ENCODE measurements at regions not wholly inside any gene's neighbourhood (a gene's known extent, or its start where the extent isn't known, plus 50 kb on each side); places are given as distances from the start of the nearest gene placed in this dataset.

DNA sequence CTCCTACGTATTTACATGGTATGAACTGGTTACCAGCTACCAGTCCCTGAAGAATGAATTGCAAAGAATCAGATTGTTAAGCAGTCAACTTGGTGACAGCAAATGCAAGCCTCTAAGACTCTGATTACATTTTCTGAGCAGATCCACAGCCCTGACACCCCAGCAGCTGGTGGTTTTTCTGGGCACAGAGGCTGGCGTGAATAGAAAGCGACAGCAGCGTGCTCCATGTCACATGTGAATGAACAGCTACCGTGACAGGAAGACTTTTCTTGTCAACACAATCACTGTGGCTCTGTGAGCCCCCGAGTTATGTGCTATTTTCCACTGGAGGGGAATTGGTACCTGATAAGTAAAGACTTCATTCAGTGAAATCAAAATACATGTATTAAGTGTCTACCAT, 93.2 kb upstream of the CBLN2 start:
- peaks cover 7% of the 10 kb centered on the region for H3K9me3 Mint-ChIP-seq (ENCODE audit: low read depth)
- no peak overlapping the region for H3K27ac Mint-ChIP-seq

GRCh38 chr18:72636611-72637010, 92.5 kb upstream of the CBLN2 start:
- no peaks in the 10 kb centered on the region for H3K27me3 Mint-ChIP-seq
- DNase-seq = no peak
- no peak for ATAC-seq
- no peaks in the 10 kb centered on the region for H3K4me1 Mint-ChIP-seq
- no peak overlapping the region for H3K27ac Mint-ChIP-seq
- H3K9me3 Mint-ChIP-seq (ENCODE audit: low read depth) = peaks cover 7% of the 10 kb centered on the region
- no peaks in the 10 kb centered on the region for H3K36me3 Mint-ChIP-seq
- H3K4me3 Mint-ChIP-seq = no peak overlapping the region
- CTCF ChIA-PET = no interaction called here

More for the DNA sequence above, 93.2 kb upstream of the CBLN2 start:
- ATAC-seq (no peak), DNase-seq (no peak)
- Mint-ChIP-seq H3K4me1 (no peaks in the 10 kb centered on the region), H3K4me3 (no peak overlapping the region), H3K27me3 (no peaks in the 10 kb centered on the region), H3K36me3 (no peaks in the 10 kb centered on the region)
- CTCF ChIA-PET = no interaction called here

DNA sequence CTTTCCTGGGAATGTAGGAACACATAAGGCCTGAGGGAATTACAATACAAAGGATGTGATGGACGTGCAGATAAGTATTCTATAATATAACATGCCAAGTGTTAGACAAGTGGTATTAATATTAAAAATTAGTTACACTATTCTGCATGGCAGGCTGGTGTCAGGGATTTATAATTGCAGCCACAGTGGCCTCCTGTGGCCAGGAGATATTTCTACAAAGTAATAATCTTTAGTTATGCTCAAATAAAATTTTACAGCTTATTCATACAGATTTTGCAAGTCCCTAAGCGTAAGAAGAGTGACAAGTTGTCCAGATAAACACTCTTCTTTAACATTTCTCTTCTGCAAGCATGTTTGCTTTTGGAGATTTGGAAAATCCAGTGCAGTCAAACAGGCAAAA, 90.4 kb upstream of the CBLN2 start:
- Mint-ChIP-seq H3K36me3 (no peaks in the 10 kb centered on the region), H3K4me1 (no peaks in the 10 kb centered on the region), H3K27ac (no peak overlapping the region), H3K9me3 (ENCODE audit: low read depth) (peaks cover 7% of the 10 kb centered on the region), H3K27me3 (no peaks in the 10 kb centered on the region), H3K4me3 (no peak overlapping the region)
- ATAC-seq = no peak
- no peak for DNase-seq
- CTCF ChIA-PET = no interaction called here

DNA sequence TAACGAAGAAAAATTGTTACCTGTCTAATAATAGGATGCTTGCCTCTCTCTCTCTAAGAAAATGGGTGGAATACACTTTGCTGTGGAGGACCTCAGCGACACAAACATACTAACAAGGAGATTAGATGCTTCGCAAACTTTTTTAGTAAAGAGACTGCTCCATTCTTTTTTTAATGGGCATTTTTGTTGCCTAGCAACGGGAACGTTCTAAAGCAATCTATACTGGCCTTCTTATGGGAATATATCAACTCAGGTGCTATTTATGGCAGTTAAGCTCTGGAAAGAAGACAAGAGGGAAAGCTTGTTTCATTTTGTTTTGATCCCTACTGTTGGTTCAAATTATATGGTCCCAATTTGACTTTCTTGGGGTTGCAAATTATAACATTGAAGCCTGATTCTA, 86.8 kb upstream of the CBLN2 start:
- no peak overlapping the region for H3K27ac Mint-ChIP-seq
- no peaks in the 10 kb centered on the region for H3K36me3 Mint-ChIP-seq
- no peaks in the 10 kb centered on the region for H3K27me3 Mint-ChIP-seq
- no peak overlapping the region for H3K4me3 Mint-ChIP-seq
- H3K9me3 Mint-ChIP-seq (ENCODE audit: low read depth) = peaks cover 5% of the 10 kb centered on the region
- H3K4me1 Mint-ChIP-seq = no peaks in the 10 kb centered on the region
- CTCF ChIA-PET = interaction anchor here (0.7 kb wide), 1 partner anchor 9 kb away, joined by 3 read pairs; no protein-coding TSS in a partner anchor
- DNase-seq (no peak), ATAC-seq (no peak)

DNA sequence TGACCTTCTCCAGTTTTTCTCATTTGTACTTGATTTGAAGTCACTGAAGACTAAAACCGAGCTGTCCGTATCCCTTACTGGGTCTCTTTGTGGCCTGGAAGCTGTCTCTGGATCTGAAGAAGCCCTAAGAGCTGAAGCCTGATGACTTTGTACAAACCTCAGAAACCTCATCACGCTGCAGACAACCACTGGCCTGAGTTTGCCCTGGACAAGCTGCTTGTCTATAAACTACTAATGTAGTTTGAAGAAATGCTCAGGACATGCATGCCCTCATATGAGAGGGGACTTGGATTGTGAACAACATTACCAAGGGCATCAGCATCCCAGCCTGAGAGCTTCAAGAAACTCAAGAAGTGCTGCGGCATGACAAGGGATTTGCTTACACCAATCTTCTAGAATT, 79.3 kb upstream of the CBLN2 start:
- no peak for ATAC-seq

GRCh38 chr18:72613534-72613930, 69.4 kb upstream of the CBLN2 start:
- ATAC-seq (no peak), DNase-seq (no peak)
- Mint-ChIP-seq H3K9me3 (ENCODE audit: low read depth) (peaks cover 7% of the 10 kb centered on the region), H3K4me1 (no peaks in the 10 kb centered on the region), H3K36me3 (no peaks in the 10 kb centered on the region), H3K4me3 (no peak overlapping the region), H3K27me3 (no peaks in the 10 kb centered on the region), H3K27ac (no peak overlapping the region)
- CTCF ChIA-PET = no interaction called here

More for the DNA sequence above, 79.3 kb upstream of the CBLN2 start:
- CTCF ChIA-PET = no interaction called here
- Mint-ChIP-seq H3K4me3 (no peak overlapping the region), H3K4me1 (no peaks in the 10 kb centered on the region), H3K9me3 (ENCODE audit: low read depth) (peaks cover 2% of the 10 kb centered on the region), H3K27me3 (no peaks in the 10 kb centered on the region), H3K27ac (no peak overlapping the region), H3K36me3 (no peaks in the 10 kb centered on the region)
- DNase-seq = no peak

GRCh38 chr18:72612894-72613533, 68.9 kb upstream of the CBLN2 start:
- H3K27ac Mint-ChIP-seq = no peak overlapping the region
- ATAC-seq (no peak), DNase-seq (no peak)
- no peaks in the 10 kb centered on the region for H3K4me1 Mint-ChIP-seq
- H3K4me3 Mint-ChIP-seq = no peak overlapping the region
- H3K27me3 Mint-ChIP-seq = no peaks in the 10 kb centered on the region
- H3K36me3 Mint-ChIP-seq = no peaks in the 10 kb centered on the region
- CTCF ChIA-PET = no interaction called here
- peaks cover 7% of the 10 kb centered on the region for H3K9me3 Mint-ChIP-seq (ENCODE audit: low read depth)

GRCh38 chr18:72605376-72605775, 61.2 kb upstream of the CBLN2 start:
- no peaks in the 10 kb centered on the region for H3K4me1 Mint-ChIP-seq
- DNase-seq (no peak), ATAC-seq (no peak)
- peaks cover 4% of the 10 kb centered on the region for H3K9me3 Mint-ChIP-seq (ENCODE audit: low read depth)
- no peak overlapping the region for H3K4me3 Mint-ChIP-seq
- CTCF ChIA-PET = no interaction called here
- no peaks in the 10 kb centered on the region for H3K36me3 Mint-ChIP-seq
- no peak overlapping the region for H3K27ac Mint-ChIP-seq
- no peaks in the 10 kb centered on the region for H3K27me3 Mint-ChIP-seq

- no peaks in the 10 kb centered on the region for H3K4me1 Mint-ChIP-seq
- CTCF ChIA-PET = no interaction called here
- ATAC-seq (no peak), DNase-seq (no peak)
- no peak overlapping the region for H3K27ac Mint-ChIP-seq
- no peak overlapping the region for H3K4me3 Mint-ChIP-seq
- H3K36me3 Mint-ChIP-seq = no peaks in the 10 kb centered on the region
- peaks cover 6% of the 10 kb centered on the region for H3K9me3 Mint-ChIP-seq (ENCODE audit: low read depth)
- H3K27me3 Mint-ChIP-seq = no peaks in the 10 kb centered on the region
Observed at GRCh38 chr18:72601944-72602343, 57.8 kb upstream of the CBLN2 start.

GRCh38 chr18:72601481-72601880, 57.3 kb upstream of the CBLN2 start:
- Mint-ChIP-seq H3K4me1 (no peaks in the 10 kb centered on the region), H3K27ac (no peak overlapping the region)
- ATAC-seq = no peak

More at GRCh38 chr18:72601481-72601880, 57.3 kb upstream of the CBLN2 start:
- no peak for DNase-seq
- no peaks in the 10 kb centered on the region for H3K36me3 Mint-ChIP-seq
- H3K9me3 Mint-ChIP-seq (ENCODE audit: low read depth) = peaks cover 8% of the 10 kb centered on the region
- CTCF ChIA-PET = no interaction called here
- no peaks in the 10 kb centered on the region for H3K27me3 Mint-ChIP-seq
- no peak overlapping the region for H3K4me3 Mint-ChIP-seq
